Lower leg skin (tissue), 4 donors: ENCODE measurements at regions not wholly inside any gene's neighbourhood (a gene's known extent, or its start where the extent isn't known, plus 50 kb on each side); places are given as distances from the start of the nearest gene placed in this dataset.
"Not testable (repeated sequence)": the region's sequence is repeated elsewhere in the genome, so short reads cannot be mapped to it uniquely, and the experiment has no call there.

Experiments used
- DNase-seq, 2 donors: peaks; one replicate each; pipeline ENCODE4 v3.0.0-alpha.2; 2019; ENCODE audit warnings: low spot score in 2 of 2
- H3K4me3 ChIP-seq: fragments of 200-600 bp; sonication (generic); 2 replicates; pipeline ENCODE4 v1.5.1; 2017; ENCODE audit warnings: mild to moderate bottlenecking, low read depth; ENCODE audit not compliant: poor library complexity, severe bottlenecking
- CTCF ChIP-seq, 3 donors: fragments of 450-650 bp; IDR thresholded peaks; one replicate each; pipeline ENCODE4 v1.5.1; 2016; ENCODE audit warnings: antibody characterized with exemption in 3 of 3, mild to moderate bottlenecking in 3 of 3, moderate library complexity in 2 of 3
- POLR2A ChIP-seq, 2 donors: fragments of 450-650 bp; IDR thresholded peaks; one replicate each; pipeline ENCODE4 v1.6.1; 2016 to 2017; ENCODE audit warnings: antibody characterized with exemption in 2 of 2, mild to moderate bottlenecking in 1 of 2, moderate library complexity in 1 of 2
- WGBS, 2 donors: methylation state at CpG; one replicate each; pipeline ENCODE4 v1.1.5; 2018; 5-methylcytosine and 5-hydroxymethylcytosine counted together
- intact Hi-C: fragments of 100-400 bp; cut with DNase I; formaldehyde crosslinking; loops from one replicate; pipeline ENCODE4 v1.15.0; 2023; ENCODE audit warnings: low total_unique reads

- TF ChIP-seq CTCF (IDR thresholded peaks at IDR 0.05) (no peak), POLR2A (IDR thresholded peaks at IDR 0.05) (no peak)
- no peak overlapping the region for H3K4me3 ChIP-seq
- WGBS, 2 donors, result 92 to 93% methylated on average over 2 of the region's 2 CpGs
- DNase-seq, result no peak
- intact Hi-C loops, result no loop called here
Observed at GRCh38 chr1:227417756-227418480, 99.6 kb upstream of the CDC42BPA start.

- DNase-seq, result no peak
- 90% methylated on average over 6 of the region's 6 CpGs for WGBS, 2 donors
- no peak overlapping the region for H3K4me3 ChIP-seq
- no peak for TF ChIP-seq POLR2A (IDR thresholded peaks at IDR 0.05)
- TF ChIP-seq CTCF (IDR thresholded peaks at IDR 0.05), result no peak
- intact Hi-C loops, result no loop called here
Observed at GRCh38 chr1:227416156-227416830, 98.0 kb upstream of the CDC42BPA start.

- TF ChIP-seq POLR2A (IDR thresholded peaks at IDR 0.05) (no peak), CTCF (IDR thresholded peaks at IDR 0.05) (no peak)
- WGBS, 2 donors, result 72 to 75% methylated on average over 8 of the region's 8 CpGs
- H3K4me3 ChIP-seq, result no peak overlapping the region
- intact Hi-C loops, result no loop called here
- DNase-seq, result no peak
Observed at GRCh38 chr1:227415115-227415790, 97.0 kb upstream of the CDC42BPA start.

- 79 to 84% methylated on average over 7 of the region's 7 CpGs for WGBS, 2 donors
- no peak overlapping the region for H3K4me3 ChIP-seq
- DNase-seq, result no peak
- TF ChIP-seq POLR2A (IDR thresholded peaks at IDR 0.05) (no peak), CTCF (IDR thresholded peaks at IDR 0.05) (no peak)
- intact Hi-C loops, result no loop called here
Observed at GRCh38 chr1:227411066-227411465, 92.8 kb upstream of the CDC42BPA start.

GRCh38 chr1:227406332-227406731 lies 88.0 kb upstream of the CDC42BPA start:
- DNase-seq, H3K4me3 ChIP-seq, intact Hi-C loops: not testable (repeated sequence)

GRCh38 chr1:227403535-227403934 lies 85.2 kb upstream of the CDC42BPA start:
- WGBS, 2 donors, result 67 to 72% methylated on average over 5 of the region's 5 CpGs
- no peak for TF ChIP-seq POLR2A (IDR thresholded peaks at IDR 0.05)
- no peak for TF ChIP-seq CTCF (IDR thresholded peaks at IDR 0.05)
- no peak overlapping the region for H3K4me3 ChIP-seq
- intact Hi-C loops, result no loop called here
- DNase-seq, result no peak
